Endothelial cell of umbilical vein (primary cell): ENCODE measurements at regions not wholly inside any gene's neighbourhood (a gene's known extent, or its start where the extent isn't known, plus 50 kb on each side); places are given as distances from the start of the nearest gene placed in this dataset.

ENCODE experiments used
- CTCF ChIP-seq, 2 donors: IDR thresholded peaks; 1 replicate in 1 of 2; 2 replicates in 1 of 2; pipeline ENCODE4 v1.5.1; 2011; ENCODE audit warnings: low read length in 2 of 2, mild to moderate bottlenecking in 2 of 2, moderate library complexity in 2 of 2, control low read depth in 1 of 2, inconsistent platforms in 1 of 2, low read depth in 1 of 2; ENCODE audit not compliant: insufficient read depth in 1 of 2; ENCODE audit errors: extremely low read depth in 1 of 2
- EZH2 ChIP-seq: IDR thresholded peaks from 2 replicates; pipeline ENCODE4 v1.6.1; 2012; ENCODE audit warnings: borderline replicate concordance, low read depth, mild to moderate bottlenecking, moderate library complexity, low read length, inconsistent platforms; ENCODE audit not compliant: severe bottlenecking
- FOS ChIP-seq: IDR thresholded peaks from 2 replicates; pipeline ENCODE4 v1.6.1; 2011; ENCODE audit warnings: mild to moderate bottlenecking, low read length, moderate library complexity, borderline replicate concordance; ENCODE audit not compliant: insufficient read depth
- GATA2 ChIP-seq: IDR thresholded peaks from 2 replicates; pipeline ENCODE4 v1.7.0; 2011; ENCODE audit warnings: low read depth, mild to moderate bottlenecking, moderate library complexity, mixed read lengths, low read length; ENCODE audit not compliant: insufficient read length, insufficient read depth
- JUN ChIP-seq: IDR thresholded peaks from 2 replicates; pipeline ENCODE4 v1.6.1; 2011; ENCODE audit warnings: borderline replicate concordance, low read depth; ENCODE audit not compliant: insufficient read length, insufficient read depth
- MAX ChIP-seq: IDR thresholded peaks from 2 replicates; pipeline ENCODE4 v1.6.1; 2011; ENCODE audit not compliant: insufficient read depth, insufficient read length
- POLR2A ChIP-seq: IDR thresholded peaks from 2 replicates; pipeline ENCODE4 v1.6.1; 2012; ENCODE audit warnings: low read depth, mild to moderate bottlenecking, control low read depth, low read length
- POLR2AphosphoS5 ChIP-seq: IDR thresholded peaks from 2 replicates; pipeline ENCODE4 v1.6.1; 2012; ENCODE audit warnings: low read depth, mild to moderate bottlenecking, control low read depth, low read length, moderate library complexity; ENCODE audit not compliant: insufficient read depth

DNA sequence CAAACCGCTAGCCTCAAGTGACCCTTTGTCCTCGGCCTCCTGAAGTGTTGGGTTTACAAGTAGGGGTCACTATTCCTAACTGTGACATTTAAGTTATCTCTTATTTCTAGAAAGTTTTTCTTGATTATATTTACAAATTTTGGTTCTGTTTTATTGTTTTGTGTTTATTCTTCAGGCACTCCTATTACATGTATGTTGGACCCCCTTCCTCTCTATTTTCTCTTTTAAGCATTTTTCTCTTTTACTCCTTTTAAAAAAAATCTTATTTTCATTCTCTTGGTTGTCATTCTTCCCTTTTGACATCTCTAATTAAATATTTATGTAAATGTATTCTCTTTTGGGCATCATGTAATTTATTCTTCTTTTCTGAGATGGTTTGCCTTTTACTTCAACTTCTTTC is 50.4 kb upstream of the MAP3K7 start:
- TF ChIP-seq CTCF (IDR thresholded peaks at IDR 0.05; ENCODE audit: extremely low read depth in 1 of 2, insufficient read depth in 1 of 2, low read depth in 1 of 2, low read length in 2 of 2), result no peak
- TF ChIP-seq MAX, result no peak
- no peak for TF ChIP-seq JUN
- no peak for TF ChIP-seq EZH2
- no peak for TF ChIP-seq FOS
- no peak for TF ChIP-seq POLR2A
- TF ChIP-seq POLR2AphosphoS5, result no peak
- no peak for TF ChIP-seq GATA2
